Activated CD8-positive, alpha-beta T cell treated with anti-CD3 and anti-CD28 coated beads for 36 hours (primary cell): ENCODE measurements at regions not wholly inside any gene's neighbourhood (a gene's known extent, or its start where the extent isn't known, plus 50 kb on each side); places are given as distances from the start of the nearest gene placed in this dataset.

Source experiments
- ATAC-seq: fragments of 200-7000 bp; cut with Tn5 transposase; one replicate; pipeline ENCODE4 v1.10.0; 2021; ENCODE audit warnings: mild to moderate bottlenecking, moderate library complexity
- CTCF ChIA-PET: fragments of 350-600 bp; sonication (Branson Sonifier 250); formaldehyde crosslinking; loops from one replicate; lab custom pipeline; 2021; ENCODE audit warnings: antibody characterized with exemption; lab: Charles Lee
- POLR2A ChIA-PET: fragments of 350-600 bp; sonication (Branson Sonifier 250); formaldehyde crosslinking; loops from one replicate; lab custom pipeline; 2021; ENCODE audit warnings: antibody characterized with exemption; lab: Charles Lee
- DNase-seq: peaks from one replicate; pipeline ENCODE4 v3.0.0-alpha.2; 2020
- H3K27ac Mint-ChIP-seq: one replicate; pipeline ENCODE4 v1.8.0; 2021; ENCODE audit warnings: mild to moderate bottlenecking, mixed read lengths
- H3K27me3 Mint-ChIP-seq: one replicate; pipeline ENCODE4 v1.8.0; 2021; ENCODE audit warnings: mixed read lengths
- H3K36me3 Mint-ChIP-seq: one replicate; pipeline ENCODE4 v1.8.0; 2021; ENCODE audit warnings: low read depth, mixed read lengths
- H3K4me1 Mint-ChIP-seq: one replicate; pipeline ENCODE4 v1.8.0; 2021; ENCODE audit warnings: low read depth, mixed read lengths
- H3K4me3 Mint-ChIP-seq: one replicate; pipeline ENCODE4 v1.8.0; 2021; ENCODE audit warnings: mild to moderate bottlenecking, moderate library complexity, mixed read lengths
- H3K9me3 Mint-ChIP-seq: one replicate; pipeline ENCODE4 v1.8.0; 2021; ENCODE audit warnings: mixed read lengths
- intact Hi-C: fragments of 100-400 bp; cut with micrococcal nuclease; formaldehyde crosslinking; loops from one replicate; pipeline ENCODE4 v1.10.0; 2022
- TF ChIP-seq, protein P1 (sequence below): fragments of 200-600 bp; IDR thresholded peaks from one replicate; pipeline ENCODE4 v1.8.0; 2022; ENCODE audit warnings: antibody characterized with exemption, mild to moderate bottlenecking

DNA sequence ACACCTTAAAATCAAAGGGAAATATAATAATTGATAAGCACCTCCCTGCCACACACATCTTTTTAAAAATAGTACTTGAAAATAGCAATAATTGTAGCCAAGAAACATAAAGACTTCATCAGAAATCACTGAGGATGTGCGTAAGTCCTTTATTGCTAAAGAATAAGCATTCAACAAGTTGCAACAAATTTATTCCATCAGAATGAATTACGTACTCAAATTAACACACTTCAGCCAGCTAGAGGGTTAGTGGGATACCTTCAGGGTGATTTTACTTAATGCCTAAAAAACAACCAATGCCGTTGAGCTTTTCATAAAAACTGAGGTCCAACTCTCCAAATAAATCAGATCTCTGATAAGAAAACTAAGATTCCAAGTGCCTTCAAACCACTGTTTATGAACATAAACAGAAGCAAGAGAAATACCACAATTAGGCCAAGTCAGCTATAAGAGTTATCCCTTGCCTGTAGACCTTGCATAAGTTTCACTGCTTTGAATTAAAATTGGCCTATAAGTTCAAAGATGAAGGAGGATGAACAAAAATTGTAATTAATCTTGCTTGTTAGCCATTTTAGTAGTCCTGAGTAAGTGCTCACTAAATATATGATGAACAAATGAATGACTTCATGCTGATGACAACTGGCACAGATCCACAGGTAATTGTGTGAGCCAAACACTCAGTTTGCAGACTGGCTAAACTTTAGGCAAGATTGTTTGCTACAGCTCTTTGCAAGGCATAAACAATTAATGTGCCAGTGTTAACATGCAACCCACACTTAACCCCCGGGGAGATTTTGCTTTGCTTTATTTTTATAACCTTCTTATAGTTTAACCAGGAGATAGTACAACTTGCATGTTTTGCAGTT lies 375.1 kb upstream of the THBS1 start:
- ATAC-seq (no peak), DNase-seq (no peak)
- Mint-ChIP-seq H3K36me3 (no peaks in the 10 kb centered on the region), H3K4me1 (no peaks in the 10 kb centered on the region), H3K27me3 (peaks cover 10% of the 10 kb centered on the region), H3K4me3 (no peak overlapping the region), H3K9me3 (no peaks in the 10 kb centered on the region), H3K27ac (no peak overlapping the region)
- CTCF ChIA-PET: no interaction called here
- POLR2A ChIA-PET: no interaction called here
- intact Hi-C loops: no loop called here
- TF ChIP-seq, protein P1, sequence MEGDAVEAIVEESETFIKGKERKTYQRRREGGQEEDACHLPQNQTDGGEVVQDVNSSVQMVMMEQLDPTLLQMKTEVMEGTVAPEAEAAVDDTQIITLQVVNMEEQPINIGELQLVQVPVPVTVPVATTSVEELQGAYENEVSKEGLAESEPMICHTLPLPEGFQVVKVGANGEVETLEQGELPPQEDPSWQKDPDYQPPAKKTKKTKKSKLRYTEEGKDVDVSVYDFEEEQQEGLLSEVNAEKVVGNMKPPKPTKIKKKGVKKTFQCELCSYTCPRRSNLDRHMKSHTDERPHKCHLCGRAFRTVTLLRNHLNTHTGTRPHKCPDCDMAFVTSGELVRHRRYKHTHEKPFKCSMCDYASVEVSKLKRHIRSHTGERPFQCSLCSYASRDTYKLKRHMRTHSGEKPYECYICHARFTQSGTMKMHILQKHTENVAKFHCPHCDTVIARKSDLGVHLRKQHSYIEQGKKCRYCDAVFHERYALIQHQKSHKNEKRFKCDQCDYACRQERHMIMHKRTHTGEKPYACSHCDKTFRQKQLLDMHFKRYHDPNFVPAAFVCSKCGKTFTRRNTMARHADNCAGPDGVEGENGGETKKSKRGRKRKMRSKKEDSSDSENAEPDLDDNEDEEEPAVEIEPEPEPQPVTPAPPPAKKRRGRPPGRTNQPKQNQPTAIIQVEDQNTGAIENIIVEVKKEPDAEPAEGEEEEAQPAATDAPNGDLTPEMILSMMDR: no peak

GRCh38 chr15:39207532-39208115 lies 373.3 kb upstream of the THBS1 start:
- Mint-ChIP-seq H3K4me3 (no peak overlapping the region), H3K27ac (no peak overlapping the region)
- CTCF ChIA-PET: interaction anchor here (1.1 kb wide), 1 partner anchor 549 kb away, joined by 3 read pairs; no protein-coding TSS in a partner anchor

GRCh38 chr15:39208187-39208586 lies 372.7 kb upstream of the THBS1 start:
- H3K4me1 Mint-ChIP-seq: peaks cover 2% of the 10 kb centered on the region
- intact Hi-C loops: no loop called here
- H3K4me3 Mint-ChIP-seq: no peak overlapping the region
- peaks cover 10% of the 10 kb centered on the region for H3K9me3 Mint-ChIP-seq
- no peak overlapping the region for H3K27ac Mint-ChIP-seq
- H3K36me3 Mint-ChIP-seq: no peaks in the 10 kb centered on the region
- DNase-seq (no peak), ATAC-seq (no peak)
- ChIA-PET POLR2A (no interaction called here), CTCF (interaction anchor here (1.1 kb wide), 1 partner anchor 548 kb away, joined by 3 read pairs; no protein-coding TSS in a partner anchor)
- peaks cover 19% of the 10 kb centered on the region for H3K27me3 Mint-ChIP-seq
- TF ChIP-seq, protein P1: no peak

More at GRCh38 chr15:39207532-39208115, 373.3 kb upstream of the THBS1 start:
- ATAC-seq: no peak
- H3K27me3 Mint-ChIP-seq: peaks cover 20% of the 10 kb centered on the region
- intact Hi-C loops: no loop called here
- H3K36me3 Mint-ChIP-seq: no peaks in the 10 kb centered on the region
- POLR2A ChIA-PET: no interaction called here
- peaks cover 2% of the 10 kb centered on the region for H3K4me1 Mint-ChIP-seq
- peaks cover 8% of the 10 kb centered on the region for H3K9me3 Mint-ChIP-seq
- no peak for DNase-seq
- TF ChIP-seq, protein P1: no peak

- Mint-ChIP-seq H3K27me3 (peaks cover 20% of the 10 kb centered on the region), H3K4me3 (no peak overlapping the region), H3K9me3 (peaks cover 10% of the 10 kb centered on the region), H3K4me1 (peaks cover 2% of the 10 kb centered on the region), H3K36me3 (no peaks in the 10 kb centered on the region), H3K27ac (no peak overlapping the region)
- CTCF ChIA-PET: interaction anchor here (0.6 kb wide), 1 partner anchor 131 kb away, joined by 3 read pairs; no protein-coding TSS in a partner anchor
- ATAC-seq: no peak
- TF ChIP-seq, protein P1: no peak
- intact Hi-C loops: no loop called here
- POLR2A ChIA-PET: no interaction called here
- no peak for DNase-seq
These were observed 371.2 kb upstream of the THBS1 start for GRCh38 chr15:39209548-39210211.
